GM12878 (cell line): ENCODE measurements at regions not wholly inside any gene's neighbourhood (a gene's known extent, or its start where the extent isn't known, plus 50 kb on each side); places are given as distances from the start of the nearest gene placed in this dataset.

ENCODE experiments used
- ATAC-seq: fragments of 200-7000 bp; cut with Tn5 transposase; 3 replicates; pipeline ENCODE4 v1.9.1; 2020; ENCODE audit warnings: mild to moderate bottlenecking, moderate library complexity
- BruUV-seq: library from RNA; stranded (reverse); fragments of 400-500 nt; replicated peaks from 2 replicates; lab custom pipeline; 2021; lab: Mats Ljungman, UMichigan
- CTCF ChIA-PET: fragments of 300-600 bp; sonication (Branson Sonifier 250); formaldehyde crosslinking; extraction: SDS; loops from one replicate; lab custom pipeline; 2021; ENCODE audit warnings: inconsistent platforms; lab: Yijun Ruan, JAX
- POLR2A ChIA-PET: fragments of 350-600 bp; formaldehyde crosslinking; extraction: SDS; loops from one replicate; lab custom pipeline; 2021; ENCODE audit warnings: inconsistent platforms; lab: Charles Lee
- RAD21 ChIA-PET: fragments of 300-600 bp; sonication (Branson Sonifier 250); formaldehyde crosslinking; loops from one replicate; lab custom pipeline; 2023; ENCODE audit warnings: antibody characterized with exemption; ENCODE audit not compliant: unreplicated experiment; lab: Charles Lee
- SMC1A ChIA-PET: fragments of 300-600 bp; sonication (Branson Sonifier 250); formaldehyde crosslinking; loops from one replicate; lab custom pipeline; 2023; ENCODE audit not compliant: unreplicated experiment, uncharacterized antibody; lab: Charles Lee
- DNase-seq: peaks from one replicate; pipeline ENCODE4 v3.0.0-alpha.2; 2011; ENCODE audit warnings: low read depth, low spot score
- FAIRE-seq: peaks from 3 replicates; lab custom pipeline; 2011; peaks lifted over from hg19 to GRCh38; lab: Jason Lieb, UNC
- H2AFZ ChIP-seq: 2 replicates; pipeline ENCODE4 v1.6.0; 2011; ENCODE audit warnings: low read depth, low read length, control low read depth; ENCODE audit not compliant: control insufficient read depth
- H3K27ac ChIP-seq: 2 replicates; pipeline ENCODE4 v1.5.1; 2011; ENCODE audit warnings: control low read depth; ENCODE audit not compliant: control insufficient read depth, insufficient read depth
- H3K27me3 ChIP-seq, 2 experiments: replicated peaks in 1 of 2; 2 replicates each; pipeline versions ENCODE4 v1.6.0 to v1.6.1; 2011; ENCODE audit warnings: low read length in 1 of 2; ENCODE audit not compliant: control insufficient read depth in 2 of 2, insufficient read depth in 2 of 2
- H3K36me3 ChIP-seq, 2 experiments: 2 replicates each; pipeline ENCODE4 v1.5.1; 2011; ENCODE audit warnings: low read length in 1 of 2; ENCODE audit not compliant: control insufficient read depth in 2 of 2, insufficient read depth in 2 of 2
- H3K4me1 ChIP-seq: 2 replicates; pipeline ENCODE4 v1.6.1; 2011; ENCODE audit warnings: mild to moderate bottlenecking, low read length, moderate library complexity, mixed read lengths; ENCODE audit not compliant: control insufficient read depth, insufficient read depth
- H3K4me2 ChIP-seq: 2 replicates; pipeline ENCODE4 v1.6.0; 2011; ENCODE audit warnings: control low read depth; ENCODE audit not compliant: control insufficient read depth, insufficient read depth
- H3K4me3 ChIP-seq: fragments of 200-600 bp; sonication (generic); 2 replicates; pipeline ENCODE4 v1.5.1; 2016
- H3K79me2 ChIP-seq: 2 replicates; pipeline ENCODE4 v1.6.0; 2011; ENCODE audit warnings: low read length; ENCODE audit not compliant: control insufficient read depth, insufficient read depth
- H3K9ac ChIP-seq: 2 replicates; pipeline ENCODE4 v1.8.0; 2011; ENCODE audit warnings: low read length, control low read depth, mixed read lengths; ENCODE audit not compliant: control insufficient read depth, insufficient read depth
- H3K9me3 ChIP-seq: replicated peaks from 3 replicates; pipeline ENCODE4 v1.5.1; 2011; ENCODE audit warnings: mild to moderate bottlenecking, low read length; ENCODE audit not compliant: control insufficient read depth, insufficient read depth
- H4K20me1 ChIP-seq: 2 replicates; pipeline ENCODE4 v1.6.0; 2011; ENCODE audit not compliant: control insufficient read depth, insufficient read depth
- BHLHE40 ChIP-seq, 2 experiments: fragments of 450-650 bp in 1 of 2; IDR thresholded peaks; 2 replicates each; pipeline ENCODE4 v1.6.1; 2011 to 2017; ENCODE audit warnings: low read depth in 2 of 2, borderline replicate concordance in 1 of 2, improper control_type of control experiment in 1 of 2, low read length in 1 of 2, mild to moderate bottlenecking in 1 of 2
- CEBPZ ChIP-seq: fragments of 150-350 bp; IDR thresholded peaks from 2 replicates; pipeline ENCODE4 v1.6.1; 2016; ENCODE audit warnings: low read depth, low read length
- ESRRA ChIP-seq: IDR thresholded peaks from 2 replicates; pipeline ENCODE4 v1.6.1; 2012; ENCODE audit warnings: mild to moderate bottlenecking, low read length, improper control_type of control experiment
- HDAC6 ChIP-seq: fragments of 200-600 bp; sonication (generic); IDR thresholded peaks from one replicate; pipeline ENCODE4 v1.8.0; 2017; ENCODE audit warnings: antibody characterized with exemption; ENCODE audit not compliant: unreplicated experiment
- NFYA ChIP-seq: IDR thresholded peaks from 2 replicates; pipeline ENCODE4 v1.6.1; 2011; ENCODE audit warnings: low read depth, mild to moderate bottlenecking, low read length, improper control_type of control experiment, borderline replicate concordance
- SPI1 ChIP-seq: IDR thresholded peaks from 2 replicates; pipeline ENCODE4 v1.6.1; 2011; ENCODE audit warnings: low read depth, mild to moderate bottlenecking, low read length, moderate library complexity, borderline replicate concordance; ENCODE audit not compliant: insufficient read depth
- whole genome bisulfite sequencing: methylation state at CpG from one replicate; pipeline ENCODE4 v1.1.6; 2016; ENCODE audit warnings: low lambda C conversion rate; ENCODE audit not compliant: insufficient replicate concordance, insufficient coverage; ENCODE audit errors: missing lambda C conversion rate; 5-methylcytosine and 5-hydroxymethylcytosine counted together
- in situ Hi-C: fragments of 300-500 bp; cut with MboI; formaldehyde crosslinking; loops from 9 replicates; pipeline ENCODE4 v1.14.3; 2018; ENCODE audit warnings: mixed read lengths
- intact Hi-C: fragments of 100-400 bp; cut with micrococcal nuclease; formaldehyde crosslinking; loops from one replicate; pipeline ENCODE4 v1.14.2; 2022; ENCODE audit not compliant: unreplicated experiment

- H2AFZ ChIP-seq = no peak overlapping the region
- BruUV-seq = no TSS peak
- H3K27ac ChIP-seq = no peak overlapping the region
- no peak for FAIRE-seq
- H3K4me1 ChIP-seq = no peaks in the 10 kb centered on the region
- TF ChIP-seq BHLHE40 (IDR thresholded peaks at IDR 0.05; ENCODE audit: borderline replicate concordance in 1 of 2, low read depth in 2 of 2, low read length in 1 of 2) (no peak), SPI1 (peak; percentile 48; the same call in 1 of the 2 replicates), CEBPZ (no peak)
- ChIA-PET SMC1A (no interaction called here), CTCF (no interaction called here), POLR2A (no interaction called here), RAD21 (no interaction called here)
- no peaks in the 10 kb centered on the region for H4K20me1 ChIP-seq
- 9% methylated on average over 1 of the region's 1 CpG for WGBS
- H3K79me2 ChIP-seq = no peaks in the 10 kb centered on the region
- no peak overlapping the region for H3K9ac ChIP-seq
- intact Hi-C loops = no loop called here
- no peak for DNase-seq
- no peak overlapping the region for H3K4me3 ChIP-seq
- no peak for ATAC-seq
- H3K36me3 ChIP-seq = no peaks in the 10 kb centered on the region
- no peaks in the 10 kb centered on the region for H3K27me3 ChIP-seq
- H3K9me3 ChIP-seq = no peaks in the 10 kb centered on the region; the same call in 2 of the 3 replicates
- H3K4me2 ChIP-seq = no peak overlapping the region
- in situ Hi-C loops = no loop called here
These were observed 66.1 kb upstream of the ZNF827 start for GRCh38 chr4:146004730-146005129.

GRCh38 chr4:145988628-145989027 is 50.0 kb upstream of the ZNF827 start:
- Histone ChIP-seq H3K9me3 (no peaks in the 10 kb centered on the region), H3K4me1 (no peaks in the 10 kb centered on the region), H3K4me3 (no peak overlapping the region), H3K27ac (no peak overlapping the region), H4K20me1 (no peaks in the 10 kb centered on the region), H3K79me2 (no peaks in the 10 kb centered on the region), H3K27me3 (no peaks in the 10 kb centered on the region), H3K36me3 (no peaks in the 10 kb centered on the region), H3K9ac (no peak overlapping the region), H3K4me2 (no peak overlapping the region), H2AFZ (no peak overlapping the region)
- CTCF ChIA-PET = no interaction called here
- DNase-seq (no peak), ATAC-seq (no peak), FAIRE-seq (no peak)
- no TSS peak for BruUV-seq
- intact Hi-C loops = no loop called here
- no peak for TF ChIP-seq HDAC6
- no peak for TF ChIP-seq NFYA
- no peak for TF ChIP-seq ESRRA
- WGBS = 54% methylated on average over 2 of the region's 2 CpGs
- SMC1A ChIA-PET = no interaction called here
- RAD21 ChIA-PET = no interaction called here
- in situ Hi-C loops = no loop called here
- POLR2A ChIA-PET = no interaction called here
